Retinal pigment epithelial cell (primary cell): ENCODE measurements at regions not wholly inside any gene's neighbourhood (a gene's known extent, or its start where the extent isn't known, plus 50 kb on each side); places are given as distances from the start of the nearest gene placed in this dataset.

ENCODE experiments used
- DNase-seq: peaks from one replicate; pipeline ENCODE4 v3.0.0-alpha.2; 2010; ENCODE audit warnings: low read depth
- H3K4me3 ChIP-seq: 2 replicates; pipeline ENCODE4 v1.5.1; 2011; ENCODE audit warnings: mild to moderate bottlenecking, low read length, control low read depth, moderate library complexity
- CTCF ChIP-seq: conservative IDR thresholded peaks from 2 replicates; pipeline ENCODE4 v1.5.1; 2011; ENCODE audit warnings: low read depth, low read length, control low read depth, inconsistent platforms

GRCh38 chr10:3421537-3422257, 249.1 kb upstream of the PITRM1 start:
- TF ChIP-seq CTCF: no peak
- H3K4me3 ChIP-seq: no peak overlapping the region
- DNase-seq: no peak

GRCh38 chr10:3420527-3421469, 248.2 kb upstream of the PITRM1 start:
- TF ChIP-seq CTCF: no peak
- DNase-seq: no peak

GRCh38 chr10:3419719-3420495, 247.3 kb upstream of the PITRM1 start:
- DNase-seq: no peak
- no peak overlapping the region for H3K4me3 ChIP-seq
- TF ChIP-seq CTCF: no peak

More at GRCh38 chr10:3420527-3421469, 248.2 kb upstream of the PITRM1 start:
- no peak overlapping the region for H3K4me3 ChIP-seq

- TF ChIP-seq CTCF: no peak
- DNase-seq: no peak
- no peak overlapping the region for H3K4me3 ChIP-seq
Measured at GRCh38 chr10:3418926-3419325, 246.3 kb upstream of the PITRM1 start.

- H3K4me3 ChIP-seq: no peak overlapping the region
- no peak for DNase-seq
- no peak for TF ChIP-seq CTCF
Measured at GRCh38 chr10:3418041-3418754, 245.6 kb upstream of the PITRM1 start.

GRCh38 chr10:3417096-3417495, 244.5 kb upstream of the PITRM1 start:
- no peak for DNase-seq
- no peak for TF ChIP-seq CTCF
- no peak overlapping the region for H3K4me3 ChIP-seq
